B cell (primary cell): ENCODE measurements at regions not wholly inside any gene's neighbourhood (a gene's known extent, or its start where the extent isn't known, plus 50 kb on each side); places are given as distances from the start of the nearest gene placed in this dataset.

Experiments
- ATAC-seq: fragments of 200-7000 bp; cut with Tn5 transposase; one replicate; pipeline ENCODE4 v1.10.0; 2021; ENCODE audit warnings: low read depth, mild to moderate bottlenecking, moderate number of reproducible peaks, moderate library complexity
- CTCF ChIA-PET: fragments of 350-600 bp; sonication (Branson Sonifier 250); formaldehyde crosslinking; loops from one replicate; lab custom pipeline; 2021; ENCODE audit warnings: antibody characterized with exemption, inconsistent platforms; lab: Charles Lee
- POLR2A ChIA-PET: fragments of 350-600 bp; sonication (Branson Sonifier 250); formaldehyde crosslinking; loops from one replicate; lab custom pipeline; 2021; ENCODE audit warnings: antibody characterized with exemption; lab: Charles Lee
- DNase-seq: peaks from one replicate; pipeline ENCODE4 v3.0.0; 2013
- H2AFZ ChIP-seq: 2 replicates; pipeline ENCODE4 v1.6.1; 2012; ENCODE audit warnings: mild to moderate bottlenecking, low read depth, low read length; ENCODE audit not compliant: insufficient read depth, poor library complexity, severe bottlenecking
- H3K27ac ChIP-seq, 2 donors: 1 replicate in 1 of 2; 2 replicates in 1 of 2; pipeline ENCODE4 v1.5.1; 2012 to 2013; ENCODE audit warnings: low read length in 2 of 2, mild to moderate bottlenecking in 2 of 2, moderate library complexity in 1 of 2
- H3K27me3 ChIP-seq, 4 experiments: fragments of 200-600 bp in 1 of 4; sonication (generic) in 1 of 4; replicated peaks in 1 of 4; 1 replicate in 2 of 4; 2 replicates in 2 of 4; pipeline versions ENCODE4 v1.6.1 to v1.7.0; 2013 to 2016; ENCODE audit warnings: low read length in 3 of 4, mild to moderate bottlenecking in 2 of 4, mixed read lengths in 1 of 4, moderate library complexity in 1 of 4; ENCODE audit not compliant: insufficient read depth in 4 of 4, control insufficient read depth in 3 of 4; ENCODE audit errors: control extremely low read depth in 1 of 4
- H3K36me3 ChIP-seq, 2 experiments: replicated peaks in 1 of 2; 1 replicate in 1 of 2; 2 replicates in 1 of 2; pipeline versions ENCODE4 v1.6.1 to v1.7.1; 2013; ENCODE audit warnings: low read length in 1 of 2; ENCODE audit not compliant: insufficient read depth in 2 of 2, control insufficient read depth in 1 of 2; ENCODE audit errors: control extremely low read depth in 1 of 2, extremely low read depth in 1 of 2
- H3K4me1 ChIP-seq, 2 donors: fragments of 200-600 bp in 1 of 2; sonication (generic) in 1 of 2; 1 replicate in 1 of 2; 2 replicates in 1 of 2; pipeline versions ENCODE4 v1.5.1 to v1.6.1; 2013 to 2017; ENCODE audit warnings: low read length in 2 of 2; ENCODE audit not compliant: control insufficient read depth in 2 of 2, insufficient read depth in 2 of 2
- H3K4me2 ChIP-seq: replicated peaks from 2 replicates; pipeline ENCODE3; 2012; ENCODE audit warnings: mild to moderate bottlenecking, low read depth, low read length; ENCODE audit not compliant: poor library complexity, severe bottlenecking
- H3K4me3 ChIP-seq, 5 experiments: fragments of 200-600 bp in 1 of 5; sonication (generic) in 1 of 5; 1 replicate in 3 of 5; 2 replicates in 2 of 5; pipeline versions ENCODE4 v1.5.1 to v1.7.0; 2011 to 2016; ENCODE audit warnings: low read length in 4 of 5, mild to moderate bottlenecking in 4 of 5, low read depth in 2 of 5, control low read depth in 1 of 5, moderate library complexity in 1 of 5; ENCODE audit not compliant: insufficient read depth in 1 of 5; ENCODE audit errors: control extremely low read depth in 1 of 5, extremely low read depth in 1 of 5
- H3K79me2 ChIP-seq: fragments of 200-600 bp; sonication (generic); one replicate; pipeline ENCODE4 v1.6.0; 2016; ENCODE audit warnings: low read length; ENCODE audit not compliant: control insufficient read depth, insufficient read depth
- H3K9ac ChIP-seq: fragments of 200-600 bp; sonication (generic); 2 replicates; pipeline ENCODE4 v1.6.1; 2017; ENCODE audit warnings: mild to moderate bottlenecking, low read length, moderate library complexity
- H3K9me3 ChIP-seq, 3 donors: one replicate each; pipeline versions ENCODE4 v1.6.1 to v1.7.1; 2013; ENCODE audit warnings: low read length in 2 of 3; ENCODE audit not compliant: control insufficient read depth in 2 of 3, insufficient read depth in 1 of 3; ENCODE audit errors: control extremely low read depth in 1 of 3
- H4K20me1 ChIP-seq: 2 replicates; pipeline ENCODE4 v1.6.0; 2012; ENCODE audit warnings: mild to moderate bottlenecking, low read length; ENCODE audit not compliant: insufficient read depth, control insufficient read depth, poor library complexity, severe bottlenecking
- H3K27ac Mint-ChIP-seq: one replicate; pipeline ENCODE4 v1.8.0; 2021; ENCODE audit warnings: mixed read lengths
- H3K27me3 Mint-ChIP-seq: one replicate; pipeline ENCODE4 v1.8.0; 2021; ENCODE audit warnings: mixed read lengths
- H3K4me1 Mint-ChIP-seq: one replicate; pipeline ENCODE4 v1.8.0; 2021; ENCODE audit warnings: mixed read lengths
- H3K4me3 Mint-ChIP-seq: one replicate; pipeline ENCODE4 v1.8.0; 2021; ENCODE audit warnings: mixed read lengths
- H3K9me3 Mint-ChIP-seq: one replicate; pipeline ENCODE4 v1.8.0; 2022; ENCODE audit warnings: mixed read lengths; ENCODE audit not compliant: insufficient read depth
- EZH2 ChIP-seq: IDR thresholded peaks from 2 replicates; pipeline ENCODE4 v1.6.1; 2012; ENCODE audit warnings: borderline replicate concordance, low read depth, mild to moderate bottlenecking, moderate library complexity, low read length; ENCODE audit not compliant: insufficient read depth, poor library complexity, severe bottlenecking
- WGBS: methylation state at CpG from one replicate; pipeline ENCODE4 v1.1.5; 2013; ENCODE audit warnings: missing lambda C conversion rate; ENCODE audit not compliant: insufficient coverage; 5-methylcytosine and 5-hydroxymethylcytosine counted together
- intact Hi-C: fragments of 100-400 bp; cut with micrococcal nuclease; formaldehyde crosslinking; loops from one replicate; pipeline ENCODE4 v1.10.0; 2022
- TF ChIP-seq, protein P1 (sequence below): fragments of 200-600 bp; IDR thresholded peaks from one replicate; pipeline ENCODE4 v1.8.0; 2022; ENCODE audit warnings: antibody characterized with exemption, mild to moderate bottlenecking

DNA sequence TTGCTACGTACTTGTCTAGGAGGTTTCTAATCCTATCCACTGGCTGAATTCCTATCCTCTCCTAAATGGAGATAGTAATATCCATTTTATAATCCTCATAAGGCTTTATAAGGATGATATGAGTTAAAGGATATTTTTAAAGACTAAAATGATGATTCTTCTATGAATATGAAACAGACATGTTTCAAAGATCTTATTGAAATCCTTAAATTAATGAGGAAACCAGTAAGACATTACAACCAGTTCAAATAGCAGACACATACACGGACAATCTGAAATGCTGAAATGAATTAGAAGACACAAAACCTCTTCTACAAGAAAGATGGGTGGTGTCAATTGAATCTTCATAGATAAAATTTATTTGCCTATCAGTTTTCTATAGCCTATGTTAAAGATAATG, 132.9 kb upstream of the ANK3 start:
- Mint-ChIP-seq H3K27me3 (no peaks in the 10 kb centered on the region), H3K9me3 (peaks cover 1% of the 10 kb centered on the region), H3K4me3 (no peak overlapping the region), H3K27ac (no peak overlapping the region), H3K4me1 (no peaks in the 10 kb centered on the region)
- intact Hi-C loops, result no loop called here
- no peak overlapping the region for H3K27ac ChIP-seq
- H4K20me1 ChIP-seq, result no peaks in the 10 kb centered on the region
- no peak overlapping the region for H3K4me2 ChIP-seq
- H3K4me3 ChIP-seq, result no peak overlapping the region
- no peak for DNase-seq
- no peaks in the 10 kb centered on the region for H3K4me1 ChIP-seq
- H3K9ac ChIP-seq, result no peak overlapping the region
- no CpG with 5 or more reads among the region's 2 CpGs for WGBS
- no peak for ATAC-seq
- no peak overlapping the region for H2AFZ ChIP-seq
- H3K9me3 ChIP-seq, result peaks cover 0 to 5% (median 0%) of the 10 kb centered on the region in 3 donors
- TF ChIP-seq EZH2, result no peak
- TF ChIP-seq, protein P1, sequence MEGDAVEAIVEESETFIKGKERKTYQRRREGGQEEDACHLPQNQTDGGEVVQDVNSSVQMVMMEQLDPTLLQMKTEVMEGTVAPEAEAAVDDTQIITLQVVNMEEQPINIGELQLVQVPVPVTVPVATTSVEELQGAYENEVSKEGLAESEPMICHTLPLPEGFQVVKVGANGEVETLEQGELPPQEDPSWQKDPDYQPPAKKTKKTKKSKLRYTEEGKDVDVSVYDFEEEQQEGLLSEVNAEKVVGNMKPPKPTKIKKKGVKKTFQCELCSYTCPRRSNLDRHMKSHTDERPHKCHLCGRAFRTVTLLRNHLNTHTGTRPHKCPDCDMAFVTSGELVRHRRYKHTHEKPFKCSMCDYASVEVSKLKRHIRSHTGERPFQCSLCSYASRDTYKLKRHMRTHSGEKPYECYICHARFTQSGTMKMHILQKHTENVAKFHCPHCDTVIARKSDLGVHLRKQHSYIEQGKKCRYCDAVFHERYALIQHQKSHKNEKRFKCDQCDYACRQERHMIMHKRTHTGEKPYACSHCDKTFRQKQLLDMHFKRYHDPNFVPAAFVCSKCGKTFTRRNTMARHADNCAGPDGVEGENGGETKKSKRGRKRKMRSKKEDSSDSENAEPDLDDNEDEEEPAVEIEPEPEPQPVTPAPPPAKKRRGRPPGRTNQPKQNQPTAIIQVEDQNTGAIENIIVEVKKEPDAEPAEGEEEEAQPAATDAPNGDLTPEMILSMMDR, result no peak
- ChIA-PET CTCF (no interaction called here), POLR2A (no interaction called here)
- H3K27me3 ChIP-seq, result no peaks in the 10 kb centered on the region
- no peaks in the 10 kb centered on the region for H3K36me3 ChIP-seq
- no peaks in the 10 kb centered on the region for H3K79me2 ChIP-seq

DNA sequence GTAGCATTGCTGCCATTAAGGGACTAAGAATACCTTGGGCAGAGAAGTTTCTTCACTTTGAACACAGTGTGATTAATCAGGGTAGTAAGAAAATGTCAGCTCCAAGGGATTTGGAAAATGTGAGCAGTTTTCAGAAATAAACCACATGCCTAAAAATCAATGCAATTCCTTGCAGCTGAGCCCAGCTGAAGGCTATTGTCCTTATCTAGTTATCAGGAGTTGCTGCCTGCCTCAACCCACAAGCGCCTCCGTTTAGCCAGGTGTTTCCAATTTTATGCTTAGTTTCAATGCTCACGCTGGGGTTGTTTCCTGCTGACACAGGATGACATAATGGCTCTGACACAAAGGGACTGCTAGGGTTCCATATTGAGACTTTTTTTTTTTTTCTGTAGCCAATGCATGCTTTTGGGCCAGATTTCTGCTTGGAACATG, 132.3 kb upstream of the ANK3 start:
- ATAC-seq (no peak), DNase-seq (no peak)
- no peak overlapping the region for H2AFZ ChIP-seq
- no peaks in the 10 kb centered on the region for H3K4me1 Mint-ChIP-seq
- no peaks in the 10 kb centered on the region for H3K79me2 ChIP-seq
- intact Hi-C loops, result no loop called here
- no peak overlapping the region for H3K27ac Mint-ChIP-seq
- no peak overlapping the region for H3K4me3 Mint-ChIP-seq
- no peak overlapping the region for H3K4me2 ChIP-seq
- H3K9me3 ChIP-seq, result peaks cover 0 to 5% (median 0%) of the 10 kb centered on the region in 3 donors
- 30% methylated on average over 3 of the region's 3 CpGs for WGBS
- H4K20me1 ChIP-seq, result no peaks in the 10 kb centered on the region
- no peaks in the 10 kb centered on the region for H3K27me3 ChIP-seq
- H3K27ac ChIP-seq, result no peak overlapping the region
- H3K36me3 ChIP-seq, result no peaks in the 10 kb centered on the region
- H3K4me3 ChIP-seq, result no peak overlapping the region
- H3K9me3 Mint-ChIP-seq, result peaks cover 1% of the 10 kb centered on the region
- CTCF ChIA-PET, result no interaction called here
- no peaks in the 10 kb centered on the region for H3K4me1 ChIP-seq
- no peak overlapping the region for H3K9ac ChIP-seq
- no peaks in the 10 kb centered on the region for H3K27me3 Mint-ChIP-seq
- no peak for TF ChIP-seq EZH2
- TF ChIP-seq, protein P1, result no peak
- POLR2A ChIA-PET, result no interaction called here
